HEK293 (cell line): ENCODE measurements at regions not wholly inside any gene's neighbourhood (a gene's known extent, or its start where the extent isn't known, plus 50 kb on each side); places are given as distances from the start of the nearest gene placed in this dataset.
"Not testable (repeated sequence)": the region's sequence is repeated elsewhere in the genome, so short reads cannot be mapped to it uniquely, and the experiment has no call there.

ENCODE experiments used
- CTCF ChIA-PET: fragments of 350-600 bp; formaldehyde crosslinking; extraction: SDS; loops from one replicate; lab custom pipeline; 2021; ENCODE audit warnings: antibody characterized with exemption; lab: Yijun Ruan, JAX
- POLR2A ChIA-PET: fragments of 300-600 bp; formaldehyde crosslinking; extraction: SDS; loops from one replicate; lab custom pipeline; 2020; ENCODE audit warnings: antibody characterized with exemption, inconsistent platforms; lab: Yijun Ruan, JAX
- H3K27ac ChIP-seq: fragments of 200-500 bp; sonication (Bioruptor generic); 2 replicates; pipeline ENCODE4 v1.5.1; 2014; ENCODE audit warnings: low read depth, low read length, control low read depth, inconsistent platforms; ENCODE audit errors: extremely low read depth
- H3K36me3 ChIP-seq, 2 experiments: fragments of 200-500 bp in 1 of 2; sonication (Bioruptor generic) in 1 of 2; 1 replicate in 1 of 2; 2 replicates in 1 of 2; pipeline ENCODE4 v1.5.1; 2014 to 2017; ENCODE audit warnings: inconsistent platforms in 2 of 2, low read length in 2 of 2; ENCODE audit not compliant: control insufficient read depth in 2 of 2, insufficient read depth in 1 of 2
- H3K4me1 ChIP-seq: fragments of 200-500 bp; sonication (Bioruptor generic); 2 replicates; pipeline ENCODE4 v1.5.1; 2014; ENCODE audit warnings: mild to moderate bottlenecking, low read length, inconsistent platforms; ENCODE audit not compliant: control insufficient read depth, insufficient read depth
- H3K4me3 ChIP-seq: 2 replicates; pipeline ENCODE4 v1.5.1; 2011; ENCODE audit warnings: low read depth, mild to moderate bottlenecking, control low read depth, low read length, moderate library complexity
- H3K9me3 ChIP-seq: fragments of 200-500 bp; sonication (Bioruptor generic); 2 replicates; pipeline ENCODE4 v1.5.1; 2014; ENCODE audit warnings: low read depth, low read length, inconsistent platforms; ENCODE audit not compliant: control insufficient read depth, insufficient read depth
- FEZF1 ChIP-seq: fragments of 450-650 bp; formaldehyde crosslinking; IDR thresholded peaks from 2 replicates; pipeline ENCODE4 v1.5.1; 2016; ENCODE audit warnings: missing biosample characterization, missing genetic modification characterization
- PATZ1 ChIP-seq: fragments of 450-650 bp; formaldehyde crosslinking; IDR thresholded peaks from 2 replicates; pipeline ENCODE4 v1.5.1; 2016; ENCODE audit warnings: missing biosample characterization, missing genetic modification characterization
- SCRT2 ChIP-seq: fragments of 450-650 bp; formaldehyde crosslinking; IDR thresholded peaks from 2 replicates; pipeline ENCODE4 v1.5.1; 2016; ENCODE audit warnings: missing biosample characterization, missing genetic modification characterization
- ZBTB11 ChIP-seq: fragments of 450-650 bp; formaldehyde crosslinking; conservative IDR thresholded peaks from 2 replicates; pipeline ENCODE4 v1.5.1; 2016; ENCODE audit warnings: low read depth, missing biosample characterization, missing genetic modification characterization
- ZBTB20 ChIP-seq: fragments of 450-650 bp; formaldehyde crosslinking; IDR thresholded peaks from 2 replicates; pipeline ENCODE4 v1.5.1; 2016; ENCODE audit warnings: missing biosample characterization, missing genetic modification characterization
- ZBTB8A ChIP-seq: fragments of 450-650 bp; formaldehyde crosslinking; IDR thresholded peaks from 2 replicates; pipeline ENCODE4 v1.5.1; 2016; ENCODE audit warnings: missing biosample characterization, missing genetic modification characterization
- ZFP3 ChIP-seq: fragments of 450-650 bp; formaldehyde crosslinking; IDR thresholded peaks from 2 replicates; pipeline ENCODE4 v1.5.1; 2016; ENCODE audit warnings: low read depth, missing biosample characterization, missing genetic modification characterization
- ZIC2 ChIP-seq: fragments of 450-650 bp; formaldehyde crosslinking; IDR thresholded peaks from 2 replicates; pipeline ENCODE4 v1.5.1; 2016; ENCODE audit warnings: missing biosample characterization, missing genetic modification characterization
- ZNF132 ChIP-seq: fragments of 450-650 bp; formaldehyde crosslinking; IDR thresholded peaks from 2 replicates; pipeline ENCODE4 v1.5.1; 2017; ENCODE audit warnings: missing biosample characterization, missing genetic modification characterization, borderline replicate concordance
- ZNF140 ChIP-seq: fragments of 450-650 bp; formaldehyde crosslinking; IDR thresholded peaks from 2 replicates; pipeline ENCODE4 v1.5.1; 2016; ENCODE audit warnings: missing biosample characterization, missing genetic modification characterization
- ZNF221 ChIP-seq: fragments of 450-650 bp; formaldehyde crosslinking; IDR thresholded peaks from 2 replicates; pipeline ENCODE4 v1.5.1; 2017; ENCODE audit warnings: missing biosample characterization, missing genetic modification characterization, borderline replicate concordance
- ZNF394 ChIP-seq: fragments of 450-650 bp; formaldehyde crosslinking; IDR thresholded peaks from 2 replicates; pipeline ENCODE4 v1.5.1; 2016; ENCODE audit warnings: missing biosample characterization, missing genetic modification characterization, mild to moderate bottlenecking, moderate library complexity, borderline replicate concordance
- ZNF426 ChIP-seq: fragments of 450-650 bp; formaldehyde crosslinking; IDR thresholded peaks from 2 replicates; pipeline ENCODE4 v1.5.1; 2017; ENCODE audit warnings: missing biosample characterization, missing genetic modification characterization, mild to moderate bottlenecking, inconsistent platforms, moderate library complexity
- ZNF473 ChIP-seq: fragments of 450-650 bp; formaldehyde crosslinking; IDR thresholded peaks from 2 replicates; pipeline ENCODE4 v1.5.1; 2017; ENCODE audit warnings: missing biosample characterization, missing genetic modification characterization
- ZNF518A ChIP-seq: fragments of 450-650 bp; formaldehyde crosslinking; conservative IDR thresholded peaks from 2 replicates; pipeline ENCODE4 v1.5.1; 2016; ENCODE audit warnings: low read depth, missing biosample characterization, missing genetic modification characterization
- ZNF555 ChIP-seq: fragments of 450-650 bp; formaldehyde crosslinking; conservative IDR thresholded peaks from 2 replicates; pipeline ENCODE4 v1.5.1; 2017; ENCODE audit warnings: missing biosample characterization, mild to moderate bottlenecking, missing genetic modification characterization, inconsistent platforms
- ZNF654 ChIP-seq: fragments of 450-650 bp; formaldehyde crosslinking; IDR thresholded peaks from 2 replicates; pipeline ENCODE4 v1.5.1; 2016; ENCODE audit warnings: low read depth, missing biosample characterization, missing genetic modification characterization
- ZNF664 ChIP-seq: fragments of 450-650 bp; formaldehyde crosslinking; IDR thresholded peaks from 2 replicates; pipeline ENCODE4 v1.5.1; 2016; ENCODE audit warnings: missing biosample characterization, missing genetic modification characterization
- TF ChIP-seq, protein P1 (sequence below): fragments of 450-650 bp; formaldehyde crosslinking; IDR thresholded peaks from 2 replicates; pipeline ENCODE4 v1.5.1; 2016; ENCODE audit warnings: missing biosample characterization, missing genetic modification characterization

DNA sequence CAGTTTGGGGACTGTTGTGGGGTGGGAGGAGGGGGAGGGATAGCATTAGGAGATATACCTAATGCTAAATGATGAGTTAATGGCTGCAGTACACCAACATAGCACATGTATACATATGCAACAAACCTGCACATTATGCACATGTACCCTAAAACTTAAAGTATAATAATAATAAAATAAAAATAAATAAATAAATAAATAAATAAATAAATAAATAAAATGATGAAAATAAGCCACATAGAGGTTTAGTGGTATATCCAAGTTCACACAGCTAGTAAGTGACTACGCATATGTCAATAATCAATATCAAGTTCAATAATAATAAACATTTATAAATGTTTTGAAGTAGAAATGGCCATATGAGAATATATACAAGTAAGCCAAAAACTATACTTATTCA is 141.7 kb upstream of the LHX8 start:
- CTCF ChIA-PET, H3K36me3 ChIP-seq, H3K27ac ChIP-seq, H3K9me3 ChIP-seq, H3K4me1 ChIP-seq, POLR2A ChIA-PET, H3K4me3 ChIP-seq: not testable (repeated sequence)
- peak; percentile 51; the same call in 1 of the 2 replicates for TF ChIP-seq ZBTB8A (tag by site-specific recombination)
- TF ChIP-seq ZNF664 (tag by site-specific recombination): 0 out of 2 replicates have a peak, but pooled peaks have one; percentile 15
- TF ChIP-seq ZNF654: 0 out of 2 replicates have a peak, but pooled peaks have one; percentile 6
- TF ChIP-seq ZNF394: peak; percentile 71; the same call in 1 of the 2 replicates
- peak; percentile 74 for TF ChIP-seq ZNF518A
- peak; percentile 66 for TF ChIP-seq ZNF426 (tag by site-specific recombination)
- 0 out of 2 replicates have a peak, but pooled peaks have one; percentile 8 for TF ChIP-seq ZNF140 (tag by site-specific recombination)
- TF ChIP-seq ZNF555: peak; percentile 50
- peak; percentile 53; the same call in 1 of the 2 replicates for TF ChIP-seq ZBTB11 (tag by site-specific recombination)

GRCh38 chr1:74995821-74996220 is 138.4 kb upstream of the LHX8 start:
- ChIA-PET POLR2A (no interaction called here), CTCF (interaction anchor here (1.5 kb wide), 1 partner anchor 11 kb away, joined by 7 read pairs; no protein-coding TSS in a partner anchor)
- TF ChIP-seq SCRT2 (tag by site-specific recombination) (no peak), ZNF221 (no peak), ZNF132 (tag by site-specific recombination) (no peak), PATZ1 (tag by site-specific recombination) (no peak), ZNF473 (tag by site-specific recombination) (no peak), ZIC2 (peak; percentile 52), ZFP3 (tag by site-specific recombination) (no peak), ZBTB20 (tag by site-specific recombination) (no peak), FEZF1 (peak; percentile 25; the same call in 1 of the 2 replicates)
- TF ChIP-seq, protein P1, sequence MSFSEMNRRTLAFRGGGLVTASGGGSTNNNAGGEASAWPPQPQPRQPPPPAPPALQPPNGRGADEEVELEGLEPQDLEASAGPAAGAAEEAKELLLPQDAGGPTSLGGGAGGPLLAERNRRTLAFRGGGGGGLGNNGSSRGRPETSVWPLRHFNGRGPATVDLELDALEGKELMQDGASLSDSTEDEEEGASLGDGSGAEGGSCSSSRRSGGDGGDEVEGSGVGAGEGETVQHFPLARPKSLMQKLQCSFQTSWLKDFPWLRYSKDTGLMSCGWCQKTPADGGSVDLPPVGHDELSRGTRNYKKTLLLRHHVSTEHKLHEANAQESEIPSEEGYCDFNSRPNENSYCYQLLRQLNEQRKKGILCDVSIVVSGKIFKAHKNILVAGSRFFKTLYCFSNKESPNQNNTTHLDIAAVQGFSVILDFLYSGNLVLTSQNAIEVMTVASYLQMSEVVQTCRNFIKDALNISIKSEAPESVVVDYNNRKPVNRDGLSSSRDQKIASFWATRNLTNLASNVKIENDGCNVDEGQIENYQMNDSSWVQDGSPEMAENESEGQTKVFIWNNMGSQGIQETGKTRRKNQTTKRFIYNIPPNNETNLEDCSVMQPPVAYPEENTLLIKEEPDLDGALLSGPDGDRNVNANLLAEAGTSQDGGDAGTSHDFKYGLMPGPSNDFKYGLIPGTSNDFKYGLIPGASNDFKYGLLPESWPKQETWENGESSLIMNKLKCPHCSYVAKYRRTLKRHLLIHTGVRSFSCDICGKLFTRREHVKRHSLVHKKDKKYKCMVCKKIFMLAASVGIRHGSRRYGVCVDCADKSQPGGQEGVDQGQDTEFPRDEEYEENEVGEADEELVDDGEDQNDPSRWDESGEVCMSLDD: no peak
- H3K9me3 ChIP-seq: no peaks in the 10 kb centered on the region
- H3K27ac ChIP-seq: no peak overlapping the region
- no peaks in the 10 kb centered on the region for H3K36me3 ChIP-seq
- H3K4me1 ChIP-seq: no peaks in the 10 kb centered on the region
- no peak overlapping the region for H3K4me3 ChIP-seq
